PC-9 (cell line): ENCODE measurements at regions not wholly inside any gene's neighbourhood (a gene's known extent, or its start where the extent isn't known, plus 50 kb on each side); places are given as distances from the start of the nearest gene placed in this dataset.

Experiments used
- CTCF ChIP-seq: fragments of 200-600 bp; sonication (generic); conservative IDR thresholded peaks from 2 replicates; pipeline ENCODE4 v1.6.1; 2017; ENCODE audit warnings: mixed run types, antibody characterized with exemption, mild to moderate bottlenecking, moderate library complexity
- EZH2 ChIP-seq: fragments of 200-600 bp; sonication (generic); IDR thresholded peaks from 2 replicates; pipeline ENCODE4 v1.8.0; 2017; ENCODE audit warnings: antibody characterized with exemption, low read depth

- no peak for TF ChIP-seq CTCF
- TF ChIP-seq EZH2, result no peak
These were observed 265.3 kb upstream of the TGFBR2 start for GRCh38 chr3:30341079-30341478.
